HL-60 (cell line): ENCODE measurements at regions not wholly inside any gene's neighbourhood (a gene's known extent, or its start where the extent isn't known, plus 50 kb on each side); places are given as distances from the start of the nearest gene placed in this dataset.

Experiments used
- GABPA ChIP-seq: IDR thresholded peaks from 2 replicates; pipeline ENCODE4 v1.6.1; 2012; ENCODE audit warnings: low read depth
- SPI1 ChIP-seq: IDR thresholded peaks from 2 replicates; pipeline ENCODE4 v1.6.1; 2012; ENCODE audit warnings: low read depth, mild to moderate bottlenecking, borderline replicate concordance
- TF ChIP-seq, protein P1 (sequence below): IDR thresholded peaks from one replicate; pipeline ENCODE4 v1.5.1; 2011; ENCODE audit warnings: low read length, control low read depth, inconsistent platforms; ENCODE audit not compliant: insufficient read depth
- TF ChIP-seq, protein P2 (sequence below): IDR thresholded peaks from 2 replicates; pipeline ENCODE4 v1.6.1; 2012; ENCODE audit warnings: low read depth; ENCODE audit not compliant: insufficient replicate concordance

DNA sequence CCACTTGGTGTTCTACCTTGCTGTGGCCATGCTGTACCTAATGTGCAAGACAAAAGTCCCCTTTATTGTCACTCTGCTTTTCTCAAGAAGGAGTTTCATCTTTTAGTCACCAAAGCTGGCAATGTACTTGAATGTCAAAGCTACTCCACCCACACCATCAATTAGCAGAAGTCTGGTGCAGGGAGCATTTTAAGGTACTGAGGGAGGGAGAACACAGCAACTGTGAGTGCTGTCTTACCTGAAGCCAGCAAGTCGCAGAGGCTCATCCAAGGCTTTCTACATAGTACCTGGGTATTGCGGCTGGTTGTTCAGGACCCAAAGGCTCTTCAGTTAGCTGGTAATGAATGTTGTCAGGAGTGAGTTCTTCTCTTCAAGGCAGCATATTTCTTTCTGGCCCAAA is 820.4 kb downstream of the OTOL1 start:
- TF ChIP-seq, protein P1, sequence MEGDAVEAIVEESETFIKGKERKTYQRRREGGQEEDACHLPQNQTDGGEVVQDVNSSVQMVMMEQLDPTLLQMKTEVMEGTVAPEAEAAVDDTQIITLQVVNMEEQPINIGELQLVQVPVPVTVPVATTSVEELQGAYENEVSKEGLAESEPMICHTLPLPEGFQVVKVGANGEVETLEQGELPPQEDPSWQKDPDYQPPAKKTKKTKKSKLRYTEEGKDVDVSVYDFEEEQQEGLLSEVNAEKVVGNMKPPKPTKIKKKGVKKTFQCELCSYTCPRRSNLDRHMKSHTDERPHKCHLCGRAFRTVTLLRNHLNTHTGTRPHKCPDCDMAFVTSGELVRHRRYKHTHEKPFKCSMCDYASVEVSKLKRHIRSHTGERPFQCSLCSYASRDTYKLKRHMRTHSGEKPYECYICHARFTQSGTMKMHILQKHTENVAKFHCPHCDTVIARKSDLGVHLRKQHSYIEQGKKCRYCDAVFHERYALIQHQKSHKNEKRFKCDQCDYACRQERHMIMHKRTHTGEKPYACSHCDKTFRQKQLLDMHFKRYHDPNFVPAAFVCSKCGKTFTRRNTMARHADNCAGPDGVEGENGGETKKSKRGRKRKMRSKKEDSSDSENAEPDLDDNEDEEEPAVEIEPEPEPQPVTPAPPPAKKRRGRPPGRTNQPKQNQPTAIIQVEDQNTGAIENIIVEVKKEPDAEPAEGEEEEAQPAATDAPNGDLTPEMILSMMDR: no peak
- no peak for TF ChIP-seq SPI1
- no peak for TF ChIP-seq GABPA
- TF ChIP-seq, protein P2, sequence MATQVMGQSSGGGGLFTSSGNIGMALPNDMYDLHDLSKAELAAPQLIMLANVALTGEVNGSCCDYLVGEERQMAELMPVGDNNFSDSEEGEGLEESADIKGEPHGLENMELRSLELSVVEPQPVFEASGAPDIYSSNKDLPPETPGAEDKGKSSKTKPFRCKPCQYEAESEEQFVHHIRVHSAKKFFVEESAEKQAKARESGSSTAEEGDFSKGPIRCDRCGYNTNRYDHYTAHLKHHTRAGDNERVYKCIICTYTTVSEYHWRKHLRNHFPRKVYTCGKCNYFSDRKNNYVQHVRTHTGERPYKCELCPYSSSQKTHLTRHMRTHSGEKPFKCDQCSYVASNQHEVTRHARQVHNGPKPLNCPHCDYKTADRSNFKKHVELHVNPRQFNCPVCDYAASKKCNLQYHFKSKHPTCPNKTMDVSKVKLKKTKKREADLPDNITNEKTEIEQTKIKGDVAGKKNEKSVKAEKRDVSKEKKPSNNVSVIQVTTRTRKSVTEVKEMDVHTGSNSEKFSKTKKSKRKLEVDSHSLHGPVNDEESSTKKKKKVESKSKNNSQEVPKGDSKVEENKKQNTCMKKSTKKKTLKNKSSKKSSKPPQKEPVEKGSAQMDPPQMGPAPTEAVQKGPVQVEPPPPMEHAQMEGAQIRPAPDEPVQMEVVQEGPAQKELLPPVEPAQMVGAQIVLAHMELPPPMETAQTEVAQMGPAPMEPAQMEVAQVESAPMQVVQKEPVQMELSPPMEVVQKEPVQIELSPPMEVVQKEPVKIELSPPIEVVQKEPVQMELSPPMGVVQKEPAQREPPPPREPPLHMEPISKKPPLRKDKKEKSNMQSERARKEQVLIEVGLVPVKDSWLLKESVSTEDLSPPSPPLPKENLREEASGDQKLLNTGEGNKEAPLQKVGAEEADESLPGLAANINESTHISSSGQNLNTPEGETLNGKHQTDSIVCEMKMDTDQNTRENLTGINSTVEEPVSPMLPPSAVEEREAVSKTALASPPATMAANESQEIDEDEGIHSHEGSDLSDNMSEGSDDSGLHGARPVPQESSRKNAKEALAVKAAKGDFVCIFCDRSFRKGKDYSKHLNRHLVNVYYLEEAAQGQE: no peak
